SK-N-MC (cell line): ENCODE measurements at regions not wholly inside any gene's neighbourhood (a gene's known extent, or its start where the extent isn't known, plus 50 kb on each side); places are given as distances from the start of the nearest gene placed in this dataset.

Experiments used
- EZH2 ChIP-seq: fragments of 200-600 bp; sonication (generic); IDR thresholded peaks from one replicate; pipeline ENCODE4 v1.6.1; 2017; ENCODE audit warnings: antibody characterized with exemption
- FOXP2 ChIP-seq: optimal IDR thresholded peaks from 2 replicates; pipeline ENCODE3; 2011; ENCODE audit warnings: mild to moderate bottlenecking, moderate library complexity; ENCODE audit not compliant: insufficient read depth; ENCODE audit errors: extremely low read length, control extremely low read depth
- POLR2AphosphoS5 ChIP-seq: IDR thresholded peaks from 2 replicates; pipeline ENCODE4 v1.6.1; 2012; ENCODE audit warnings: mild to moderate bottlenecking, low read depth, low read length, borderline replicate concordance

DNA sequence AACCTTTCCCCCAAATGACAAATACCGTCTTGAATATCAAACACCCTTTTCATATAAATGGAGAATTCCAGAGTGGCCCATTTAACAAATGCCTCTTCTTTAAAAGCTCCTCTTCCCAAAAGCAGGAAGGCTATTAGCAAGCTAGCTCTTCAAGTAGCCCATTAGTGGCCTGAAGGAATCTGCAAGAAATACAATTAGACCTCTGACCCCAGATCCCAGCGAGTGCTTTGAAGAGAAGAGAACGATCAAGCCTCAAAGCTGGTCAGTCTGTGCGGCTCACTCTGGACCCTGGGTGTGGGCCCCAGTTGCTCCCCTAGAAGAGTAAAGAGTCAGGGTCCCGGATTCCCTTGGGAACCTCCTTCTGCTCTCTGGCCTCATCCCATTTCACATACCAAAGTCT lies 325.6 kb downstream of the NUAK1 start:
- TF ChIP-seq EZH2 (no peak), POLR2AphosphoS5 (no peak), FOXP2 (no peak)
